ENCODE measurements at regions not wholly inside any gene's neighbourhood (a gene's known extent, or its start where the extent isn't known, plus 50 kb on each side); places are given as distances from the start of the nearest gene placed in this dataset.

DNA sequence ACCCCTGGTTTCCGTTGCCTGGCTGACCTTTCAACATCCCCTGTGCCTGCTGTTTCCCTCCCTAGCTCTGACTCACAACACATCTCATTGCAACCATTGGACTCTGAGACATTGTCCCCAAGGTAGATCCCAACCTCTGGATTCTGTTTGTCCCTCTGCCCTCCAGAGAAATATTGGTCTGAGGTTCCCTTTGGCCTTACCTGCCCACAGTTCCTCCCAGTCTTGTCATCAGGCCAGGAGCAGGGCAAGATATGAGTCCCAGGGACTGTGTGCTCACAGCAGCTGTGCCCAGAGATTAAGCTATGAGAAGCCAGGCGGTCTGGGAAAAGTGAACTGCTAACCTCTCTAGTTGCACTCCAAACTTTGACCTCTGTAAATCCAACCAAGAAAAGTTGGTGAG lies 168.2 kb upstream of the NR2F2 start:
- CTCF ChIA-PET = no interaction called here
- no peaks in the 10 kb centered on the region for H3K36me3 ChIP-seq (replicated peaks in 1 of 2; ENCODE audit: control insufficient read depth in 1 of 2, insufficient read depth in 2 of 2, low read length in 1 of 2)
- H3K4me1 ChIP-seq (ENCODE audit: control insufficient read depth in 1 of 2, insufficient read depth in 2 of 2, low read depth in 1 of 2, low read length in 1 of 2) = peaks cover 0 to 4% of the 10 kb centered on the region in 2 experiments; a peak in 1 of 4 replicates
- H3K4me3 ChIP-seq (ENCODE audit: low read depth in 2 of 2, low read length in 1 of 2) = no peak overlapping the region
- 30% methylated on average over 2 of the region's 2 CpGs for WGBS (ENCODE audit: low lambda C conversion rate)
- no peak overlapping the region for H3K9ac ChIP-seq
- H3F3A ChIP-seq (replicated peaks; ENCODE audit: insufficient read depth) = no peaks in the 10 kb centered on the region
- H3K79me2 ChIP-seq (ENCODE audit: insufficient read depth) = no peaks in the 10 kb centered on the region
- no peak overlapping the region for H2AFZ ChIP-seq (ENCODE audit: low read depth)
- H3K9me3 ChIP-seq = no peaks in the 10 kb centered on the region
- DNase-seq = no peak
- POLR2A ChIA-PET = no interaction called here
- no peak overlapping the region for H3K4me2 ChIP-seq
- H3K27me3 ChIP-seq (ENCODE audit: insufficient read depth) = no peaks in the 10 kb centered on the region
- no peaks in the 10 kb centered on the region for H3K9me2 ChIP-seq
- TF ChIP-seq EZH2phosphoT487 (IDR thresholded peaks at IDR 0.05; ENCODE audit: borderline replicate concordance, low read depth) (no peak), RCOR1 (IDR thresholded peaks at IDR 0.05; ENCODE audit: low read length) (no peak), GATA2 (CRISPR knock-in tag; IDR thresholded peaks at IDR 0.05) (no peak), EP300 (IDR thresholded peaks at IDR 0.05; ENCODE audit: borderline replicate concordance in 1 of 2, low read depth in 1 of 2, low read length in 1 of 2) (no peak), TEAD4 (IDR thresholded peaks at IDR 0.05; ENCODE audit: borderline replicate concordance, insufficient read depth) (no peak)
- no peak overlapping the region for H3K27ac ChIP-seq (ENCODE audit: low read depth in 2 of 2, low read length in 1 of 2)
- no peaks in the 10 kb centered on the region for H4K20me1 ChIP-seq (ENCODE audit: insufficient read depth)

DNA sequence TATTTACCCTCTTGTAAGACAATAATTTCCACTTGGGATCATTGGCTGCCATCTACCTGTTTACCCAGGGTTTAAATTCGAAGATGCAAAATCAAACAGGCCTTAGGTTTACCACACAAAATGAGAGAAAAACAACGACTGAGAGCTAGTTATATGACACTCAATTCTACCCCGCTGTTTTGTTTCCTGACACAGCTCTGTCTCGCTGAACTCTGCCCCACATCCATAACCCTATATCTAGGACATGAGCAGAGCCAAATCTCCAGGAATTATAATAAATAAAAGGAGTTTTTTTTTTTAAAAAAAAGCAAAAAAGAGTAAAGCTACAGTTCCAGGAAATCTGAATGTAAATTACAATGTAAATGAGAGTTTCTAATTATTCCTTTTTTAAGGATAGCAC lies 165.4 kb upstream of the NR2F2 start:
- 13% methylated on average over 4 of the region's 4 CpGs for WGBS (ENCODE audit: low lambda C conversion rate)
- peaks cover 0 to under 1% of the 10 kb centered on the region in 2 experiments; a peak in 1 of 4 replicates for H3K4me1 ChIP-seq (ENCODE audit: control insufficient read depth in 1 of 2, insufficient read depth in 2 of 2, low read depth in 1 of 2, low read length in 1 of 2)
- H3K27ac ChIP-seq (ENCODE audit: low read depth in 2 of 2, low read length in 1 of 2) = no peak overlapping the region
- H3K27me3 ChIP-seq (ENCODE audit: insufficient read depth) = no peaks in the 10 kb centered on the region; the same call in 1 of the 2 replicates
- H3K9me2 ChIP-seq = no peaks in the 10 kb centered on the region
- no peaks in the 10 kb centered on the region for H3K9me3 ChIP-seq
- no peak overlapping the region for H3K4me3 ChIP-seq (ENCODE audit: low read depth in 2 of 2, low read length in 1 of 2)
- DNase-seq = no peak
- no peak overlapping the region for H2AFZ ChIP-seq (ENCODE audit: low read depth)
- POLR2A ChIA-PET = no interaction called here
- H4K20me1 ChIP-seq (ENCODE audit: insufficient read depth) = no peaks in the 10 kb centered on the region
- no peak overlapping the region for H3K4me2 ChIP-seq
- H3K9ac ChIP-seq = no peak overlapping the region
- no peak for TF ChIP-seq CTCF (IDR thresholded peaks at IDR 0.05)
- no peak for TF ChIP-seq SIN3A (IDR thresholded peaks at IDR 0.05; ENCODE audit: borderline replicate concordance, low read depth, low read length)
- TF ChIP-seq FOSL2 (IDR thresholded peaks at IDR 0.05; ENCODE audit: borderline replicate concordance, low read depth) = no peak
- CTCF ChIA-PET = no interaction called here
- H3F3A ChIP-seq (replicated peaks; ENCODE audit: insufficient read depth) = no peaks in the 10 kb centered on the region
- H3K79me2 ChIP-seq (ENCODE audit: insufficient read depth) = no peaks in the 10 kb centered on the region
- no peaks in the 10 kb centered on the region for H3K36me3 ChIP-seq (replicated peaks in 1 of 2; ENCODE audit: control insufficient read depth in 1 of 2, insufficient read depth in 2 of 2, low read length in 1 of 2)

DNA sequence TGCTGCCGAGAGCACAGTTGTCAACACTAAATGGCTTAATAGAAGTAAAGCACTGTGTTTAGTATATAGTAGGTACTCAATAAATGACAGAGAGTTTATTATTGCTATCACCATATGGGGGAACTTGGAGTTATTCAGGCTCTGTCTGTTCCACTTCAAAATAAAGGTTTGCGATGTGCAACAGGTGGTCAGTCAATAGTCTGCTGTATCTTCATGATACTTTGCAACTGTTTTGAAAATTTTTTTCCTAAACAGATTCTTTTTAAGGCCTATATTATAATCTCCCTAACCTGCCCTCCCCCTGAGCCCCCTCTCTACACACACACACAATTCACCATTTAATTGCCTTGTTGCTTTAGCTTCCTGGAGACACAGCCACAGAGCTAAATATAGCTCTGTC lies 164.7 kb upstream of the NR2F2 start:
- no peak overlapping the region for H3K4me2 ChIP-seq
- no peaks in the 10 kb centered on the region for H3K9me3 ChIP-seq
- no peak overlapping the region for H2AFZ ChIP-seq (ENCODE audit: low read depth)
- H3K79me2 ChIP-seq (ENCODE audit: insufficient read depth) = no peaks in the 10 kb centered on the region
- DNase-seq = no peak
- H3K9me2 ChIP-seq = no peaks in the 10 kb centered on the region
- no peaks in the 10 kb centered on the region for H4K20me1 ChIP-seq (ENCODE audit: insufficient read depth)
- TF ChIP-seq RCOR1 (IDR thresholded peaks at IDR 0.05; ENCODE audit: low read length) (no peak), RFX5 (IDR thresholded peaks at IDR 0.05; ENCODE audit: low read length) (no peak), USF2 (IDR thresholded peaks at IDR 0.05; ENCODE audit: borderline replicate concordance, low read depth, low read length) (no peak), TEAD4 (IDR thresholded peaks at IDR 0.05; ENCODE audit: borderline replicate concordance, insufficient read depth) (no peak), TAF1 (IDR thresholded peaks at IDR 0.05; ENCODE audit: borderline replicate concordance, low read depth, low read length) (no peak), YY1 (IDR thresholded peaks at IDR 0.05; ENCODE audit: low read depth) (no peak), MEF2A (IDR thresholded peaks at IDR 0.05; ENCODE audit: borderline replicate concordance, low read depth) (no peak), FOXJ3 (CRISPR knock-in tag; IDR thresholded peaks at IDR 0.05) (no peak), RAD21 (IDR thresholded peaks at IDR 0.05; ENCODE audit: low read length) (no peak), MXI1 (IDR thresholded peaks at IDR 0.05; ENCODE audit: low read depth, low read length) (no peak), GABPA (IDR thresholded peaks at IDR 0.05; ENCODE audit: low read depth) (no peak), EZH2phosphoT487 (IDR thresholded peaks at IDR 0.05; ENCODE audit: borderline replicate concordance, low read depth) (no peak), PBX3 (IDR thresholded peaks at IDR 0.05) (no peak), TCF12 (IDR thresholded peaks at IDR 0.05) (no peak), ELF1 (IDR thresholded peaks at IDR 0.05) (no peak), GATA2 (CRISPR knock-in tag; IDR thresholded peaks at IDR 0.05) (no peak), EP300 (IDR thresholded peaks at IDR 0.05; ENCODE audit: borderline replicate concordance in 1 of 2, low read depth in 1 of 2, low read length in 1 of 2) (no peak), SIN3A (IDR thresholded peaks at IDR 0.05; ENCODE audit: borderline replicate concordance, low read depth, low read length) (no peak)
- H3K27me3 ChIP-seq (ENCODE audit: insufficient read depth) = no peaks in the 10 kb centered on the region; the same call in 1 of the 2 replicates
- no peak overlapping the region for H3K27ac ChIP-seq (ENCODE audit: low read depth in 2 of 2, low read length in 1 of 2)
- POLR2A ChIA-PET = no interaction called here
- H3K4me3 ChIP-seq (ENCODE audit: low read depth in 2 of 2, low read length in 1 of 2) = no peak overlapping the region
- H3K4me1 ChIP-seq (ENCODE audit: control insufficient read depth in 1 of 2, insufficient read depth in 2 of 2, low read depth in 1 of 2, low read length in 1 of 2) = no peaks in the 10 kb centered on the region
- 60% methylated on average over 2 of the region's 2 CpGs for WGBS (ENCODE audit: low lambda C conversion rate)
- CTCF ChIA-PET = no interaction called here
- H3K36me3 ChIP-seq (replicated peaks in 1 of 2; ENCODE audit: control insufficient read depth in 1 of 2, insufficient read depth in 2 of 2, low read length in 1 of 2) = no peaks in the 10 kb centered on the region
- H3K9ac ChIP-seq = no peak overlapping the region
- H3F3A ChIP-seq (replicated peaks; ENCODE audit: insufficient read depth) = no peaks in the 10 kb centered on the region
